A549 (cell line): ENCODE measurements at regions not wholly inside any gene's neighbourhood (a gene's known extent, or its start where the extent isn't known, plus 50 kb on each side); places are given as distances from the start of the nearest gene placed in this dataset.

ENCODE experiments used
- ATAC-seq, 2 experiments: fragments of 200-7000 bp in 1 of 2; fragments of >200 bp in 1 of 2; cut with Nextera tagmentation in 1 of 2; cut with Tn5 transposase in 1 of 2; 3 replicates each; pipeline versions ENCODE4 v1.8.0 to v1.9.1; 2018 to 2020; ENCODE audit warnings: mild to moderate bottlenecking in 1 of 2, moderate library complexity in 1 of 2
- CTCF ChIA-PET: fragments of 300-600 bp; sonication (Branson Sonifier 250); formaldehyde crosslinking; extraction: SDS; loops from one replicate; lab custom pipeline; 2021; ENCODE audit warnings: antibody characterized with exemption, inconsistent platforms; lab: Yijun Ruan, JAX
- POLR2A ChIA-PET: fragments of 350-600 bp; formaldehyde crosslinking; extraction: SDS; loops from one replicate; lab custom pipeline; 2021; ENCODE audit warnings: antibody characterized with exemption, inconsistent platforms; lab: Yijun Ruan, JAX
- DNase-seq, 2 experiments: peaks; one replicate each; pipeline versions ENCODE4 v3.0.0 to v3.0.0-alpha.2; 2011 to 2016; ENCODE audit warnings: low read depth in 1 of 2, low spot score in 1 of 2
- FAIRE-seq: peaks from 2 replicates; lab custom pipeline; 2011; peaks lifted over from hg19 to GRCh38; lab: Jason Lieb, UNC
- H3K27ac ChIP-seq, 2 experiments: fragments of >200 bp; sonication (Bioruptor Twin); formaldehyde crosslinking; 3 replicates each; pipeline ENCODE4 v1.5.1; 2016 to 2017
- H3K4me1 ChIP-seq: fragments of >200 bp; sonication (Bioruptor Twin); formaldehyde crosslinking; 3 replicates; pipeline ENCODE4 v1.6.1; 2016
- H3K4me2 ChIP-seq: fragments of >200 bp; sonication (Bioruptor Twin); formaldehyde crosslinking; 3 replicates; pipeline ENCODE4 v1.6.1; 2016
- H3K4me3 ChIP-seq: fragments of >200 bp; sonication (Bioruptor Twin); formaldehyde crosslinking; 3 replicates; pipeline ENCODE4 v1.5.1; 2016
- H3K9me3 ChIP-seq: fragments of >200 bp; sonication (Bioruptor Twin); formaldehyde crosslinking; 3 replicates; pipeline ENCODE4 v1.6.1; 2016
- ATOH8 ChIP-seq: fragments of 250-450 bp; sonication (Bioruptor Pico); IDR thresholded peaks from 2 replicates; pipeline ENCODE4 v1.5.0; 2020; ENCODE audit warnings: low read depth, mild to moderate bottlenecking, moderate library complexity
- BCL3 ChIP-seq: fragments of >200 bp; sonication (Bioruptor Twin); formaldehyde crosslinking; IDR thresholded peaks from 3 replicates; pipeline ENCODE4 v1.6.1; 2016
- BHLHE40 ChIP-seq: IDR thresholded peaks from 2 replicates; pipeline ENCODE4 v1.6.1; 2012; ENCODE audit warnings: low read depth, low read length, inconsistent platforms
- CBX8 ChIP-seq: fragments of 200-600 bp; sonication (generic); IDR thresholded peaks from 2 replicates; pipeline ENCODE4 v1.6.1; 2016
- CEBPB ChIP-seq, 2 experiments: fragments of >200 bp in 1 of 2; sonication (Bioruptor Twin) in 1 of 2; formaldehyde crosslinking in 1 of 2; IDR thresholded peaks; 2 replicates each; pipeline ENCODE4 v1.6.1; 2012 to 2016
- CHD2 ChIP-seq: fragments of 150-350 bp; IDR thresholded peaks from 2 replicates; pipeline ENCODE4 v1.6.1; 2014; ENCODE audit warnings: low read length; ENCODE audit not compliant: partially characterized antibody
- EHF ChIP-seq: fragments of 250-450 bp; sonication (Bioruptor Pico); IDR thresholded peaks from 2 replicates; pipeline ENCODE4 v1.5.0; 2020; ENCODE audit warnings: mild to moderate bottlenecking
- EP300 ChIP-seq, 2 experiments: fragments of >200 bp; sonication (Bioruptor Twin); formaldehyde crosslinking; IDR thresholded peaks; 2 replicates in 1 of 2; 3 replicates in 1 of 2; pipeline ENCODE4 v1.6.1; 2016 to 2017
- FOSB ChIP-seq: fragments of 250-450 bp; sonication (Bioruptor Pico); IDR thresholded peaks from 2 replicates; pipeline ENCODE4 v1.5.0; 2020; ENCODE audit warnings: mild to moderate bottlenecking, moderate library complexity
- FOSL2 ChIP-seq, 2 experiments: fragments of 450-650 bp in 1 of 2; fragments of >200 bp in 1 of 2; sonication (Bioruptor Twin) in 1 of 2; formaldehyde crosslinking; IDR thresholded peaks; 2 replicates each; pipeline versions ENCODE4 v1.5.0 to v1.6.1; 2016 to 2020; ENCODE audit warnings: mild to moderate bottlenecking in 1 of 2, moderate library complexity in 1 of 2
- FOXS1 ChIP-seq: fragments of 250-450 bp; sonication (Bioruptor Pico); IDR thresholded peaks from 2 replicates; pipeline ENCODE4 v1.5.0; 2020; ENCODE audit warnings: mild to moderate bottlenecking, moderate library complexity
- GATA3 ChIP-seq: IDR thresholded peaks from 2 replicates; pipeline ENCODE4 v1.6.1; 2012; ENCODE audit warnings: borderline replicate concordance
- HEYL ChIP-seq: fragments of 250-450 bp; sonication (Bioruptor Pico); IDR thresholded peaks from 2 replicates; pipeline ENCODE4 v1.8.0; 2021; ENCODE audit warnings: mild to moderate bottlenecking, moderate library complexity
- HOXB13 ChIP-seq: fragments of 250-450 bp; sonication (Bioruptor Pico); IDR thresholded peaks from 2 replicates; pipeline ENCODE4 v1.5.0; 2020; ENCODE audit warnings: low read depth, mild to moderate bottlenecking, moderate library complexity
- JUN ChIP-seq, 2 experiments: fragments of >200 bp; sonication (Bioruptor Twin); formaldehyde crosslinking; IDR thresholded peaks; 2 replicates in 1 of 2; 3 replicates in 1 of 2; pipeline ENCODE4 v1.6.1; 2016 to 2017
- MAFK ChIP-seq: fragments of 450-650 bp; IDR thresholded peaks from 2 replicates; pipeline ENCODE4 v1.6.1; 2014; ENCODE audit not compliant: partially characterized antibody
- NFE2L2 ChIP-seq: fragments of 150-350 bp; conservative IDR thresholded peaks from 2 replicates; pipeline ENCODE4 v1.6.1; 2014; ENCODE audit warnings: low read length
- POLR2AphosphoS2 ChIP-seq: conservative IDR thresholded peaks from 2 replicates; pipeline ENCODE4 v1.6.1; 2012; ENCODE audit warnings: low read length, improper control_type of control experiment, inconsistent platforms
- RCOR1 ChIP-seq: fragments of 150-350 bp; IDR thresholded peaks from 2 replicates; pipeline ENCODE4 v1.6.1; 2014; ENCODE audit warnings: antibody characterized with exemption, low read length, low read depth
- SREBF2 ChIP-seq: fragments of 450-650 bp; IDR thresholded peaks from 2 replicates; pipeline ENCODE4 v1.6.1; 2014; ENCODE audit warnings: mild to moderate bottlenecking, moderate library complexity
- ZC3H11A ChIP-seq: fragments of 450-650 bp; IDR thresholded peaks from 2 replicates; pipeline ENCODE4 v1.6.1; 2014; ENCODE audit warnings: antibody characterized with exemption, mild to moderate bottlenecking
- WGBS: methylation state at CpG from one replicate; pipeline ENCODE4 v1.1.6; 2017; ENCODE audit errors: missing lambda C conversion rate; 5-methylcytosine and 5-hydroxymethylcytosine counted together

GRCh38 chr9:95725045-95725444, 150.4 kb upstream of the ERCC6L2 start:
- H3K27ac ChIP-seq: no peak overlapping the region
- H3K4me2 ChIP-seq: no peak overlapping the region
- TF ChIP-seq FOSL2 (IDR thresholded peaks at IDR 0.05): no peak
- no peak for TF ChIP-seq FOSL2 (CRISPR knock-in tag; IDR thresholded peaks at IDR 0.05)
- no peak for TF ChIP-seq FOSB (CRISPR knock-in tag)
- no peak for TF ChIP-seq HEYL (CRISPR knock-in tag)
- TF ChIP-seq FOXS1: no peak
- H3K4me1 ChIP-seq: no peaks in the 10 kb centered on the region
- no peak for FAIRE-seq
- POLR2A ChIA-PET: no interaction called here
- ATAC-seq: no peak
- CTCF ChIA-PET: interaction anchor here (1.8 kb wide), 1 partner anchor 9 kb away, joined by 5 read pairs; no protein-coding TSS in a partner anchor
- no peak for DNase-seq
- no peaks in the 10 kb centered on the region for H3K9me3 ChIP-seq
- H3K4me3 ChIP-seq: no peak overlapping the region
- 44% methylated on average over 4 of the region's 4 CpGs for WGBS

GRCh38 chr9:95724253-95724991, 151.1 kb upstream of the ERCC6L2 start:
- Histone ChIP-seq H3K27ac (no peak overlapping the region), H3K4me2 (no peak overlapping the region), H3K4me3 (no peak overlapping the region), H3K4me1 (no peaks in the 10 kb centered on the region), H3K9me3 (no peaks in the 10 kb centered on the region)
- no peak for TF ChIP-seq RCOR1
- no peak for TF ChIP-seq HOXB13 (CRISPR knock-in tag)
- TF ChIP-seq CBX8: no peak
- no peak for TF ChIP-seq BCL3
- TF ChIP-seq CHD2: no peak
- no peak for TF ChIP-seq SREBF2
- TF ChIP-seq GATA3: no peak
- no peak for TF ChIP-seq BHLHE40
- no peak for TF ChIP-seq HEYL (CRISPR knock-in tag)
- no peak for TF ChIP-seq FOSL2 (IDR thresholded peaks at IDR 0.05)
- no peak for TF ChIP-seq FOSL2 (CRISPR knock-in tag; IDR thresholded peaks at IDR 0.05)
- no peak for TF ChIP-seq JUN (IDR thresholded peaks at IDR 0.05)
- TF ChIP-seq NFE2L2: no peak
- TF ChIP-seq EP300 (IDR thresholded peaks at IDR 0.05): no peak
- no peak for TF ChIP-seq CEBPB (IDR thresholded peaks at IDR 0.05)
- TF ChIP-seq ATOH8 (CRISPR knock-in tag): no peak
- TF ChIP-seq POLR2AphosphoS2: no peak
- no peak for TF ChIP-seq EHF
- 77% methylated on average over 7 of the region's 7 CpGs for WGBS
- DNase-seq (no peak), FAIRE-seq (no peak), ATAC-seq (no peak)
- ChIA-PET POLR2A (no interaction called here), CTCF (interaction anchor here (1.1 to 1.8 kb wide), 2 partner anchors 9 to 13 kb away, joined by 3 to 5 read pairs; no protein-coding TSS in a partner anchor)

- ChIA-PET POLR2A (no interaction called here), CTCF (interaction anchor here (0.9 to 1.6 kb wide), 2 partner anchors 10 to 347 kb away, joined by 3 to 4 read pairs; no protein-coding TSS in a partner anchor)
- Histone ChIP-seq H3K4me1 (no peaks in the 10 kb centered on the region), H3K4me3 (no peak overlapping the region), H3K4me2 (no peak overlapping the region), H3K9me3 (0 out of 3 replicates have a peak, but pooled peaks cover 2% of the 10 kb centered on the region), H3K27ac (no peak overlapping the region)
- 71% methylated on average over 4 of the region's 4 CpGs for WGBS
- ATAC-seq (no peak), FAIRE-seq (no peak), DNase-seq (no peak)
- TF ChIP-seq MAFK (no peak), CHD2 (no peak), JUN (IDR thresholded peaks at IDR 0.05) (no peak), ZC3H11A (no peak)
These were observed 153.3 kb upstream of the ERCC6L2 start for GRCh38 chr9:95722141-95722540.
